ENCODE measurements at regions not wholly inside any gene's neighbourhood (a gene's known extent, or its start where the extent isn't known, plus 50 kb on each side); places are given as distances from the start of the nearest gene placed in this dataset.

GRCh38 chr14:38500125-38500524, 244.2 kb upstream of the CLEC14A start:
- no peaks in the 10 kb centered on the region for H3K9me3 ChIP-seq (ENCODE audit: control insufficient read depth, low read length)
- no peak for DNase-seq
- H3K36me3 ChIP-seq (ENCODE audit: control insufficient read depth, insufficient read depth, low read length): no peaks in the 10 kb centered on the region
- no peak overlapping the region for H3K27ac ChIP-seq (ENCODE audit: insufficient read depth, low read length, poor library complexity, severe bottlenecking)
- no peaks in the 10 kb centered on the region for H3K4me1 ChIP-seq (ENCODE audit: control insufficient read depth, insufficient read depth, low read length, poor library complexity, severe bottlenecking)
- no peaks in the 10 kb centered on the region for H3K27me3 ChIP-seq (replicated peaks; ENCODE audit: control insufficient read depth, insufficient read depth, low read length, poor library complexity, severe bottlenecking)
- no peak overlapping the region for H3K4me3 ChIP-seq (ENCODE audit: insufficient read depth, low read depth, low read length, poor library complexity, severe bottlenecking)

GRCh38 chr14:38496092-38496491, 240.2 kb upstream of the CLEC14A start:
- no peak overlapping the region for H3K27ac ChIP-seq (ENCODE audit: insufficient read depth, low read length, poor library complexity, severe bottlenecking)
- no peaks in the 10 kb centered on the region for H3K9me3 ChIP-seq (ENCODE audit: control insufficient read depth, low read length)
- DNase-seq: no peak
- no peaks in the 10 kb centered on the region for H3K36me3 ChIP-seq (ENCODE audit: control insufficient read depth, insufficient read depth, low read length)
- no peak overlapping the region for H3K4me3 ChIP-seq (ENCODE audit: insufficient read depth, low read depth, low read length, poor library complexity, severe bottlenecking)
- H3K27me3 ChIP-seq (replicated peaks; ENCODE audit: control insufficient read depth, insufficient read depth, low read length, poor library complexity, severe bottlenecking): no peaks in the 10 kb centered on the region
- H3K4me1 ChIP-seq (ENCODE audit: control insufficient read depth, insufficient read depth, low read length, poor library complexity, severe bottlenecking): no peaks in the 10 kb centered on the region

- no peak overlapping the region for H3K4me3 ChIP-seq (ENCODE audit: insufficient read depth, low read depth, low read length, poor library complexity, severe bottlenecking)
- H3K36me3 ChIP-seq (ENCODE audit: control insufficient read depth, insufficient read depth, low read length): no peaks in the 10 kb centered on the region
- H3K4me1 ChIP-seq (ENCODE audit: control insufficient read depth, insufficient read depth, low read length, poor library complexity, severe bottlenecking): no peaks in the 10 kb centered on the region
- H3K27me3 ChIP-seq (replicated peaks; ENCODE audit: control insufficient read depth, insufficient read depth, low read length, poor library complexity, severe bottlenecking): no peaks in the 10 kb centered on the region
- H3K27ac ChIP-seq (ENCODE audit: insufficient read depth, low read length, poor library complexity, severe bottlenecking): no peak overlapping the region
- no peaks in the 10 kb centered on the region for H3K9me3 ChIP-seq (ENCODE audit: control insufficient read depth, low read length)
- no peak for DNase-seq
Measured at GRCh38 chr14:38490273-38490672, 234.4 kb upstream of the CLEC14A start.

GRCh38 chr14:38485026-38485425, 229.1 kb upstream of the CLEC14A start:
- no peak overlapping the region for H3K4me3 ChIP-seq (ENCODE audit: insufficient read depth, low read depth, low read length, poor library complexity, severe bottlenecking)
- H3K9me3 ChIP-seq (ENCODE audit: control insufficient read depth, low read length): no peaks in the 10 kb centered on the region
- no peak for DNase-seq
- no peaks in the 10 kb centered on the region for H3K4me1 ChIP-seq (ENCODE audit: control insufficient read depth, insufficient read depth, low read length, poor library complexity, severe bottlenecking)
- H3K27ac ChIP-seq (ENCODE audit: insufficient read depth, low read length, poor library complexity, severe bottlenecking): no peak overlapping the region
- no peaks in the 10 kb centered on the region for H3K27me3 ChIP-seq (replicated peaks; ENCODE audit: control insufficient read depth, insufficient read depth, low read length, poor library complexity, severe bottlenecking)
- H3K36me3 ChIP-seq (ENCODE audit: control insufficient read depth, insufficient read depth, low read length): no peaks in the 10 kb centered on the region

- H3K27ac ChIP-seq (ENCODE audit: insufficient read depth, low read length, poor library complexity, severe bottlenecking): no peak overlapping the region
- no peak for DNase-seq
- H3K9me3 ChIP-seq (ENCODE audit: control insufficient read depth, low read length): peaks cover 3% of the 10 kb centered on the region
- no peak overlapping the region for H3K4me3 ChIP-seq (ENCODE audit: insufficient read depth, low read depth, low read length, poor library complexity, severe bottlenecking)
- H3K27me3 ChIP-seq (replicated peaks; ENCODE audit: control insufficient read depth, insufficient read depth, low read length, poor library complexity, severe bottlenecking): no peaks in the 10 kb centered on the region
- no peaks in the 10 kb centered on the region for H3K36me3 ChIP-seq (ENCODE audit: control insufficient read depth, insufficient read depth, low read length)
- no peaks in the 10 kb centered on the region for H3K4me1 ChIP-seq (ENCODE audit: control insufficient read depth, insufficient read depth, low read length, poor library complexity, severe bottlenecking)
Measured at GRCh38 chr14:38481952-38482678, 226.2 kb upstream of the CLEC14A start.

- no peak overlapping the region for H3K4me3 ChIP-seq (ENCODE audit: insufficient read depth, low read depth, low read length, poor library complexity, severe bottlenecking)
- H3K4me1 ChIP-seq (ENCODE audit: control insufficient read depth, insufficient read depth, low read length, poor library complexity, severe bottlenecking): no peaks in the 10 kb centered on the region
- H3K27me3 ChIP-seq (replicated peaks; ENCODE audit: control insufficient read depth, insufficient read depth, low read length, poor library complexity, severe bottlenecking): no peaks in the 10 kb centered on the region
- no peak overlapping the region for H3K27ac ChIP-seq (ENCODE audit: insufficient read depth, low read length, poor library complexity, severe bottlenecking)
- H3K36me3 ChIP-seq (ENCODE audit: control insufficient read depth, insufficient read depth, low read length): no peaks in the 10 kb centered on the region
- no peaks in the 10 kb centered on the region for H3K9me3 ChIP-seq (ENCODE audit: control insufficient read depth, low read length)
- no peak for DNase-seq
Measured at GRCh38 chr14:38469156-38469555, 213.3 kb upstream of the CLEC14A start.

- Histone ChIP-seq H3K9me3 (ENCODE audit: control insufficient read depth, low read length) (no peaks in the 10 kb centered on the region), H3K4me3 (ENCODE audit: insufficient read depth, low read depth, low read length, poor library complexity, severe bottlenecking) (no peak overlapping the region), H3K4me1 (ENCODE audit: control insufficient read depth, insufficient read depth, low read length, poor library complexity, severe bottlenecking) (no peaks in the 10 kb centered on the region), H3K27ac (ENCODE audit: insufficient read depth, low read length, poor library complexity, severe bottlenecking) (no peak overlapping the region), H3K27me3 (replicated peaks; ENCODE audit: control insufficient read depth, insufficient read depth, low read length, poor library complexity, severe bottlenecking) (no peaks in the 10 kb centered on the region), H3K36me3 (ENCODE audit: control insufficient read depth, insufficient read depth, low read length) (no peaks in the 10 kb centered on the region)
- DNase-seq: no peak
Measured at GRCh38 chr14:38442208-38442607, 186.3 kb upstream of the CLEC14A start.

GRCh38 chr14:38432186-38432585, 176.3 kb upstream of the CLEC14A start:
- Histone ChIP-seq H3K4me3 (ENCODE audit: insufficient read depth, low read depth, low read length, poor library complexity, severe bottlenecking) (no peak overlapping the region), H3K4me1 (ENCODE audit: control insufficient read depth, insufficient read depth, low read length, poor library complexity, severe bottlenecking) (no peaks in the 10 kb centered on the region), H3K27me3 (replicated peaks; ENCODE audit: control insufficient read depth, insufficient read depth, low read length, poor library complexity, severe bottlenecking) (no peaks in the 10 kb centered on the region), H3K9me3 (ENCODE audit: control insufficient read depth, low read length) (no peaks in the 10 kb centered on the region), H3K36me3 (ENCODE audit: control insufficient read depth, insufficient read depth, low read length) (no peaks in the 10 kb centered on the region), H3K27ac (ENCODE audit: insufficient read depth, low read length, poor library complexity, severe bottlenecking) (no peak overlapping the region)
- DNase-seq: no peak

GRCh38 chr14:38431156-38431555, 175.3 kb upstream of the CLEC14A start:
- Histone ChIP-seq H3K36me3 (ENCODE audit: control insufficient read depth, insufficient read depth, low read length) (no peaks in the 10 kb centered on the region), H3K9me3 (ENCODE audit: control insufficient read depth, low read length) (no peaks in the 10 kb centered on the region), H3K4me3 (ENCODE audit: insufficient read depth, low read depth, low read length, poor library complexity, severe bottlenecking) (no peak overlapping the region), H3K27me3 (replicated peaks; ENCODE audit: control insufficient read depth, insufficient read depth, low read length, poor library complexity, severe bottlenecking) (no peaks in the 10 kb centered on the region), H3K4me1 (ENCODE audit: control insufficient read depth, insufficient read depth, low read length, poor library complexity, severe bottlenecking) (no peaks in the 10 kb centered on the region), H3K27ac (ENCODE audit: insufficient read depth, low read length, poor library complexity, severe bottlenecking) (no peak overlapping the region)
- no peak for DNase-seq

GRCh38 chr14:38430522-38430921, 174.6 kb upstream of the CLEC14A start:
- no peaks in the 10 kb centered on the region for H3K4me1 ChIP-seq (ENCODE audit: control insufficient read depth, insufficient read depth, low read length, poor library complexity, severe bottlenecking)
- H3K4me3 ChIP-seq (ENCODE audit: insufficient read depth, low read depth, low read length, poor library complexity, severe bottlenecking): no peak overlapping the region
- H3K36me3 ChIP-seq (ENCODE audit: control insufficient read depth, insufficient read depth, low read length): no peaks in the 10 kb centered on the region
- H3K27ac ChIP-seq (ENCODE audit: insufficient read depth, low read length, poor library complexity, severe bottlenecking): no peak overlapping the region
- no peaks in the 10 kb centered on the region for H3K9me3 ChIP-seq (ENCODE audit: control insufficient read depth, low read length)
- no peak for DNase-seq
- H3K27me3 ChIP-seq (replicated peaks; ENCODE audit: control insufficient read depth, insufficient read depth, low read length, poor library complexity, severe bottlenecking): no peaks in the 10 kb centered on the region
